Osteoblast (primary cell): ENCODE measurements at regions not wholly inside any gene's neighbourhood (a gene's known extent, or its start where the extent isn't known, plus 50 kb on each side); places are given as distances from the start of the nearest gene placed in this dataset.
A peak's percentile ranks its signal among the peaks of the same experiment; 100 is the strongest.

Source experiments
- DNase-seq: peaks from one replicate; pipeline ENCODE4 v3.0.0; 2011; ENCODE audit warnings: low spot score, mixed read lengths; ENCODE audit not compliant: insufficient read length; ENCODE audit errors: missing footprints
- H2AFZ ChIP-seq: 2 replicates; pipeline ENCODE4 v1.6.0; 2011; ENCODE audit warnings: mild to moderate bottlenecking, low read length
- H3K27ac ChIP-seq: 2 replicates; pipeline ENCODE4 v1.5.1; 2011; ENCODE audit warnings: mild to moderate bottlenecking, low read depth, low read length, moderate library complexity
- H3K27me3 ChIP-seq: 2 replicates; pipeline ENCODE4 v1.6.0; 2012; ENCODE audit warnings: mild to moderate bottlenecking, control low read depth, inconsistent platforms, low read length, moderate library complexity; ENCODE audit not compliant: insufficient read depth
- H3K36me3 ChIP-seq: 2 replicates; pipeline ENCODE4 v1.5.1; 2011; ENCODE audit warnings: mild to moderate bottlenecking, low read length, control low read depth, moderate library complexity; ENCODE audit not compliant: insufficient read depth
- H3K4me1 ChIP-seq: 2 replicates; pipeline ENCODE4 v1.5.1; 2011; ENCODE audit warnings: mild to moderate bottlenecking, low read length, control low read depth, moderate library complexity; ENCODE audit not compliant: insufficient read depth
- H3K4me2 ChIP-seq: 2 replicates; pipeline ENCODE4 v1.6.0; 2011; ENCODE audit warnings: mild to moderate bottlenecking, low read length; ENCODE audit not compliant: insufficient read depth
- H3K4me3 ChIP-seq: fragments of 200-600 bp; sonication (generic); 3 replicates; pipeline ENCODE4 v1.5.1; 2012; ENCODE audit warnings: mild to moderate bottlenecking, low read length, inconsistent platforms; ENCODE audit not compliant: insufficient read depth
- H3K79me2 ChIP-seq: 2 replicates; pipeline ENCODE4 v1.6.0; 2012; ENCODE audit warnings: mild to moderate bottlenecking, low read length, control low read depth, inconsistent platforms; ENCODE audit not compliant: insufficient read depth
- H3K9me3 ChIP-seq: 2 replicates; pipeline ENCODE4 v1.5.1; 2011; ENCODE audit warnings: low read depth, low read length, control low read depth
- H4K20me1 ChIP-seq: 2 replicates; pipeline ENCODE4 v1.6.0; 2012; ENCODE audit warnings: mild to moderate bottlenecking, low read length, control low read depth; ENCODE audit not compliant: insufficient read depth
- TF ChIP-seq, protein P1 (sequence below): IDR thresholded peaks from 2 replicates; pipeline ENCODE4 v1.5.1; 2011; ENCODE audit warnings: mild to moderate bottlenecking, low read depth, low read length, moderate library complexity; ENCODE audit errors: extremely low read depth

DNA sequence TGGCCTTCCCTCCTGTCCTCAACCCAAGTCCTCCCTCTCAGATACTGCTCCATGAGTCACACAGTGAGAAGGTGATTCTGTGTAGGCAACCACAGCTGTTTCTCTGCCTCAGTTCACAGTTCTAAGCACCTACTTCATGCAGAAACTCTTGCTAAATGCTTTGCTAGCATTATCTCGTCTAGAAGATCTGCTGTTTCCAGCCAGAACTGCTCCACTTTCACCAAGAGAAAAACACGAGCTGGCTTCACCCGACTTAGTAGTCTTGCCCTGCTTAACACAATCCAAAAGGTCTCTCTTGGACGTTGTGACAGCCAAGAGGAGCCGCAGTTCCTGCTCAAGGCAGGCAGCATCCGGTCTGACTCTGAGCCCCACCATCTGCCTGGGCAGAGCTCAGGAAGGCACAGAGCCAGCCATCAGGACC, 272.1 kb downstream of the UACA start:
- Histone ChIP-seq H3K9me3 (no peaks in the 10 kb centered on the region), H3K4me2 (no peak overlapping the region), H3K36me3 (no peaks in the 10 kb centered on the region), H3K27me3 (no peaks in the 10 kb centered on the region), H3K4me1 (peaks cover 76% of the 10 kb centered on the region), H3K4me3 (no peak overlapping the region), H3K27ac (peak overlapping the region; percentile 91), H3K79me2 (no peaks in the 10 kb centered on the region), H2AFZ (no peak overlapping the region), H4K20me1 (no peaks in the 10 kb centered on the region)
- DNase-seq, result no peak
- TF ChIP-seq, protein P1, sequence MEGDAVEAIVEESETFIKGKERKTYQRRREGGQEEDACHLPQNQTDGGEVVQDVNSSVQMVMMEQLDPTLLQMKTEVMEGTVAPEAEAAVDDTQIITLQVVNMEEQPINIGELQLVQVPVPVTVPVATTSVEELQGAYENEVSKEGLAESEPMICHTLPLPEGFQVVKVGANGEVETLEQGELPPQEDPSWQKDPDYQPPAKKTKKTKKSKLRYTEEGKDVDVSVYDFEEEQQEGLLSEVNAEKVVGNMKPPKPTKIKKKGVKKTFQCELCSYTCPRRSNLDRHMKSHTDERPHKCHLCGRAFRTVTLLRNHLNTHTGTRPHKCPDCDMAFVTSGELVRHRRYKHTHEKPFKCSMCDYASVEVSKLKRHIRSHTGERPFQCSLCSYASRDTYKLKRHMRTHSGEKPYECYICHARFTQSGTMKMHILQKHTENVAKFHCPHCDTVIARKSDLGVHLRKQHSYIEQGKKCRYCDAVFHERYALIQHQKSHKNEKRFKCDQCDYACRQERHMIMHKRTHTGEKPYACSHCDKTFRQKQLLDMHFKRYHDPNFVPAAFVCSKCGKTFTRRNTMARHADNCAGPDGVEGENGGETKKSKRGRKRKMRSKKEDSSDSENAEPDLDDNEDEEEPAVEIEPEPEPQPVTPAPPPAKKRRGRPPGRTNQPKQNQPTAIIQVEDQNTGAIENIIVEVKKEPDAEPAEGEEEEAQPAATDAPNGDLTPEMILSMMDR, result no peak

DNA sequence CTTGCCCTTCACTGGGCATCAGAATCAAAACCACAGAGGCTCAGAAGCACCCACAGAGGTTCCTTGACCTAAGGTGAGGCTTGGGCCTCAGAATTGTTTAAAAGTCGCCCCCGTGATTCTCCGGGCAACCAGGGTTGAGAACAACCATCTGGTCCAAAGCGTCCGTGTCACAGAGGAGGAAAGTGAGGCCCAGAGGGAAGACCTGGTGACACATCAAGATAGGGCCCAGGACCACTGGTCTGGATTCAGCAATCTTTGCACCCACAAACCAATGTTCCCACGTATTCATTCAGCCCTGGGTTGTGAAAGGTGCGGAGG, 272.6 kb downstream of the UACA start:
- H3K4me3 ChIP-seq, result no peak overlapping the region
- no peaks in the 10 kb centered on the region for H3K79me2 ChIP-seq
- no peaks in the 10 kb centered on the region for H3K36me3 ChIP-seq
- no peaks in the 10 kb centered on the region for H3K27me3 ChIP-seq
- H3K27ac ChIP-seq, result no peak overlapping the region
- peaks cover 76% of the 10 kb centered on the region for H3K4me1 ChIP-seq
- H4K20me1 ChIP-seq, result no peaks in the 10 kb centered on the region
- DNase-seq, result no peak
- H2AFZ ChIP-seq, result no peak overlapping the region
- no peak overlapping the region for H3K4me2 ChIP-seq
- no peaks in the 10 kb centered on the region for H3K9me3 ChIP-seq
- TF ChIP-seq, protein P1, result no peak

DNA sequence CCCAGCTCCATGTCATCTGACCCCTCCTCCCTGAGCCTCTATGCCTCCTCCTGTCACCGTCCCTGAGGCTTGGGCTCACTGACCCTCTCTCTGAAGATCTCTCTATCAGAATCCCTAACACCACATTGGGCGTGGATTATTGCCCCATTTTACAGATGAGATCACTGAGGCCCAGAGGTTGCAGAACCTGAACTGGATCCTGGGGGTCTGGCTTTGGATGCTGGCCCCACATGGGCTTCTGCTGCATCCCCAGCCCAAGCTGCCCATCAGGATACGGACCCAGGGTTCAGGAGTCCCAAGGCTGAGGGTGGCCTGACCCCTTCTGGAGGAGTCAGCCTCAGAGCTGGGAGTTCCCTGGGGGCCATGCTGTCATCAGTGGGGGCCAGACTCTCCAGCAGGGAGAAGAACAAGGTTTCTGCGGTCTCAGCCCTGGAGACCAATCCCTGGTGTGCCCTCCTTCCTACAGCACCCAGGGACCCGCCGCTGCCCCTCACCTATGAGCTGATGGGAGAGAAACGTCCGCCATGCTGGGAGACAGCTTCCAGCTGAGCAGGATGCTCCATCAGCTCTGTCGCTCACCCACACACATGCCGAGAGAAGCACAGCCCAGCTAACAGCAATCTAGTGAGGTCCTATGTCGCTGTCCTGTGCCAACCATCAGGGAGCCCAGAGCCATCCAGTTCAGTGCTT, 273.1 kb downstream of the UACA start:
- H3K27ac ChIP-seq, result no peak overlapping the region
- no peak overlapping the region for H2AFZ ChIP-seq
- no peak for DNase-seq
- H4K20me1 ChIP-seq, result no peaks in the 10 kb centered on the region
- no peaks in the 10 kb centered on the region for H3K9me3 ChIP-seq
- H3K4me2 ChIP-seq, result no peak overlapping the region
- H3K79me2 ChIP-seq, result no peaks in the 10 kb centered on the region
- no peaks in the 10 kb centered on the region for H3K36me3 ChIP-seq
- H3K4me1 ChIP-seq, result peaks cover 75% of the 10 kb centered on the region
- H3K4me3 ChIP-seq, result no peak overlapping the region
- TF ChIP-seq, protein P1, result no peak
- no peaks in the 10 kb centered on the region for H3K27me3 ChIP-seq

DNA sequence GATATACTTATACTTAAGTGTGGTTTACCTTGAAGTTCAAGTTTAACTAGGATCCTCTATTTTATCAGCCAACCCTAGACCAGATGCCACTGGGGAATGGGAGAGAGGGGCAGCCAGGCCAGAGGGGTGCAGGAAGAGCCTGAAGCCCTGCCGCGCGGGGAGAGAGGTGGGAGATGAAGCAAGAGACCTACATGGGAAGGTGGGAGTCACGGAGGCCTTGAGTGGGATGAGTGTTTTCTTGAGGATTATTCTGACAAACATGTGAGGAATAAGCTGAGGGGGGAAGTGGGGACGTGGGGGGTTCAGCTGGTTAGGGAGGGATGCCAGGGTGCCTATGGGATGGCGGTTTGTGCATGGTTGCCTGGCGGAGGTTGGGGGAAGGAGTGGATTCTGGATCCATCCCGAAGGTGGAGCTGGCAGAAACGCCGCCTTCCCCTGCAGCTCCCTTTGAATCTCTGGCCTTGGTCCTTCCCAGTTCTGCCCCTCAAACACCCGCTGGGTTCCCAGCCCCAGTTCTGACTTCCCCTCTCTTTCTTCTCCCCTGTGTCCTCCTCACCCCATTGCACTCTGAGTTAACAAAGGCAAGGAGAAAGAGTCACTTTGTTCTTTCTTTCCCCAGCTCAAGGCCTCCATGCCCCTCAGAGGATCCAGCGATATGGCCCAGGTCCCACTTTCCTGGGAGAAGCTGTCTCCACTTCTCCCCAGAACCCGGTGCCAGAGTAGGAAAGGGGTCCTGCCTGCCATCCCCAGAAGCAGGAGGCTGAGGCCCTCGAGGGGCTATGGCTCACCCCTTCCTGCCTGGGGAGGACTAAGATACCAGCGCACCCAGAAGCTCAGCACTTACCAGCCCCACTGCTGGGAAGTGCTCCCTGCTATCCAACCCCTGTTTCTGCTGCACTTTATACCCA, 274.2 kb downstream of the UACA start:
- TF ChIP-seq, protein P1, result no peak
- Histone ChIP-seq H3K4me3 (no peak overlapping the region), H3K79me2 (no peaks in the 10 kb centered on the region), H3K36me3 (no peaks in the 10 kb centered on the region), H3K4me1 (peaks cover 64% of the 10 kb centered on the region), H3K9me3 (no peaks in the 10 kb centered on the region), H4K20me1 (no peaks in the 10 kb centered on the region), H2AFZ (no peak overlapping the region), H3K27ac (no peak overlapping the region), H3K27me3 (no peaks in the 10 kb centered on the region), H3K4me2 (no peak overlapping the region)
- no peak for DNase-seq
